ENCODE measurements at regions not wholly inside any gene's neighbourhood (a gene's known extent, or its start where the extent isn't known, plus 50 kb on each side); places are given as distances from the start of the nearest gene placed in this dataset.

DNA sequence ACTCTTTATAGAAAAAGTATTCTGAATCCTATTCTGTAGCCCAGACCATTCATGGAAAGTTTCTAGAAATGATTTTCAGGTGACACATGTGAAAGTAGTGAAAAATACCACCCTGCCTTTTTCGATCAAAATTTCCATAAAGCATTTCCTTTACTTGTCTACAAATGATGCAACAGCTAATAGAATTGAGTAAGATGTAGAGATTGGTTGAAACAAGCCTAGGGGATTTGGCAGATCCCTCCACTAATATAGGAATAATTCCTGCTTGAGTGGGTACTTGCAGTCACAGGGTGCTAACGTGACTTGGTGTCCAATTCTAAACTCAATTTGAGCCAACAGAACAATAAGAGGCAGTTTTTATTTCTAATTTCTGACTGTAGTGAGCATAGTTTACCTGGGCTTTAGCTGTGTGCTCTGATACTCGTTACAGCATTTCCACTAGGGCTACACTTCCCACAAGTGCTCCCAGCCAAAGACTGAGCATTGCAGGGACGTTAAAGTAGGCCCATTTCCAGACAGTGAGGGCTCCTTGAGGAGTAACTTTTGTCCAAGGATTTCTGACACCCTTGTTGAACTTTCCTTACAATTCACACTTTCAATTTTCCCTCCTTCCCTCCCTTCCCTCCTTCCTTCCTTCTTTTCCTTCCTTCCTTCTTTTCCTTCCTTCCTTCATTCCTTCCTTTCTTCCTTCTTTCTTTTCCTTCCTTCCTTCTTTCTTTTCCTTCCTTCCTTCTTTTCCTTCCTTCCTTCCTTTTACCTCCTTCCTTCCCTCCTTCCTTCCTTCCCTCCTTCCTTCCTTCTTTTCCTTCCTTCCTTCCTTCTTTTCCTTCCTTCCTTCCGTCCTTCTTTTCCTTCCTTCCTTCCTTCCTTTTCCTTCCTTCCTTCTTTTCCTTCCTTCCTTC, 53.9 kb upstream of the TP63 start:
- H3K4me3 ChIP-seq (ENCODE audit: low read depth, low read length): no peak overlapping the region
- no peak for DNase-seq (ENCODE audit: low read depth, low spot score)
- CTCF ChIA-PET: no interaction called here
- TF ChIP-seq, protein P1, sequence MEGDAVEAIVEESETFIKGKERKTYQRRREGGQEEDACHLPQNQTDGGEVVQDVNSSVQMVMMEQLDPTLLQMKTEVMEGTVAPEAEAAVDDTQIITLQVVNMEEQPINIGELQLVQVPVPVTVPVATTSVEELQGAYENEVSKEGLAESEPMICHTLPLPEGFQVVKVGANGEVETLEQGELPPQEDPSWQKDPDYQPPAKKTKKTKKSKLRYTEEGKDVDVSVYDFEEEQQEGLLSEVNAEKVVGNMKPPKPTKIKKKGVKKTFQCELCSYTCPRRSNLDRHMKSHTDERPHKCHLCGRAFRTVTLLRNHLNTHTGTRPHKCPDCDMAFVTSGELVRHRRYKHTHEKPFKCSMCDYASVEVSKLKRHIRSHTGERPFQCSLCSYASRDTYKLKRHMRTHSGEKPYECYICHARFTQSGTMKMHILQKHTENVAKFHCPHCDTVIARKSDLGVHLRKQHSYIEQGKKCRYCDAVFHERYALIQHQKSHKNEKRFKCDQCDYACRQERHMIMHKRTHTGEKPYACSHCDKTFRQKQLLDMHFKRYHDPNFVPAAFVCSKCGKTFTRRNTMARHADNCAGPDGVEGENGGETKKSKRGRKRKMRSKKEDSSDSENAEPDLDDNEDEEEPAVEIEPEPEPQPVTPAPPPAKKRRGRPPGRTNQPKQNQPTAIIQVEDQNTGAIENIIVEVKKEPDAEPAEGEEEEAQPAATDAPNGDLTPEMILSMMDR (IDR thresholded peaks at IDR 0.05; ENCODE audit: insufficient read depth, low read length, missing control alignments): no peak
- POLR2A ChIA-PET: no interaction called here

- POLR2A ChIA-PET: no interaction called here
- no peak overlapping the region for H3K4me3 ChIP-seq (ENCODE audit: low read depth, low read length)
- CTCF ChIA-PET: no interaction called here
- DNase-seq (ENCODE audit: low read depth, low spot score): no peak
- TF ChIP-seq, protein P1 (IDR thresholded peaks at IDR 0.05; ENCODE audit: insufficient read depth, low read length, missing control alignments): no peak
These were observed 51.0 kb upstream of the TP63 start for GRCh38 chr3:189580190-189580589.
